ENCODE measurements at regions not wholly inside any gene's neighbourhood (a gene's known extent, or its start where the extent isn't known, plus 50 kb on each side); places are given as distances from the start of the nearest gene placed in this dataset.

DNA sequence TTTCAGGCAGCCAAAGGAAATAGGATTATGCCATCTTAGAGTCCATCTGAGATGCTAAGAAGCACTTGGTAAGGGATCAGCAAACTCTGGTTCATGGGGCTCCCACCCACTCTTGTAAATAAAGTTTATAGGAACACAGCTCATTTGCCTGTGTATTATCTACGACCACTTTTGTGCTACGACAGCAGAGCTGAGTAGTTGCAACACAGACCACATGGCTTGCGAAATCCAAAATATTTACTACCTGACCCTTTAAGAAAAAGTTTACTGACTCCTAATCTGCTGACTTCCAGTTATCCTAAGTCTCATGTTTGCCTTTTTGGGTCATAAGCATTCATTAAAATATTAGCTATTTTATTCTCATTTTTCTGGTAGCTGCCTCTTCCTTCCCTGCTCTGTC lies 859.0 kb downstream of the QKI start:
- ATAC-seq, result no peak

GRCh38 chr6:164266851-164267250 lies 852.3 kb downstream of the QKI start:
- ATAC-seq, result no peak
- no peak for DNase-seq (ENCODE audit: low spot score)

More for the DNA sequence above, 859.0 kb downstream of the QKI start:
- DNase-seq (ENCODE audit: low spot score), result no peak

GRCh38 chr6:164262348-164262747 lies 847.8 kb downstream of the QKI start:
- no peak for DNase-seq (ENCODE audit: low spot score)
- no peak for ATAC-seq

DNA sequence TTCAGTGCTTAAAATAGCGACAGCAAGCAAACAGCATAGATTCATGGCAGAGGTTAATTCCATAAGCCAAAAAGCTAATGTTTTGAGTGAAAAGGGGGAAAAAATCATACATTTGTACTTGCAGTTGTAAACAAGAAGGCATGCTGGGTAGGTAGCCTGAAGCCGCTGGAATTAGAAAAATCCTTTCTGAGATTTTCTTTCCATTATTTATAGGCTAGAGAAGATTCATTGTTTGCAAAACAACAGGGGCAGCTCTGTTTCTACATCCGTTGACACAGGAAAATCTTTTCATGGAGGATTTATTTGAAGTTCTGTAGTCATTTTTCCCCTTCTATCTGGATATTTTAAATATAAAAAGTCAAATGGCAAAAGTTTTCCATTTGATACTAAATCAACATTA lies 843.9 kb downstream of the QKI start:
- DNase-seq (ENCODE audit: low spot score) (no peak), ATAC-seq (no peak)

GRCh38 chr6:164252948-164253347 lies 838.4 kb downstream of the QKI start:
- no peak for DNase-seq (ENCODE audit: low spot score)
- ATAC-seq, result no peak

DNA sequence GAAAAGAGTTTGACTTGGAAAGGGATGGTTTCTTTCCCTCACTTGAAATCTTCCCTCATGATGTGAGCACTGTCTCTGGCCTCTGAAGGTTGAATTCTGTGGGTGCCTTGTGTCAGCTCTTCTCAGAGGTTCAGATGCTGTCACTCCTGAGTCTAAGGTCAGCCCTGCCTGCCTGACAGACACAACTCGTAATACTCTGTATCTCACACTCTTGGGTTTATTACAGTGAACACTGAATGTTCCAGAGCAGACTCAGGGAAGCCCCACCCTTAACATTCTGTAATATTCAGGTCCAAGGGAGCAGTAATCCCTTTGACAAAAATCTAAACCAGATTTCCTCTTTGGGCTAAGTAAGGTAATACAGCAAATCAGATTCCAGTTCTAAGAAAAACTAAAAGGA lies 837.8 kb downstream of the QKI start:
- ATAC-seq (no peak), DNase-seq (ENCODE audit: low spot score) (no peak)

DNA sequence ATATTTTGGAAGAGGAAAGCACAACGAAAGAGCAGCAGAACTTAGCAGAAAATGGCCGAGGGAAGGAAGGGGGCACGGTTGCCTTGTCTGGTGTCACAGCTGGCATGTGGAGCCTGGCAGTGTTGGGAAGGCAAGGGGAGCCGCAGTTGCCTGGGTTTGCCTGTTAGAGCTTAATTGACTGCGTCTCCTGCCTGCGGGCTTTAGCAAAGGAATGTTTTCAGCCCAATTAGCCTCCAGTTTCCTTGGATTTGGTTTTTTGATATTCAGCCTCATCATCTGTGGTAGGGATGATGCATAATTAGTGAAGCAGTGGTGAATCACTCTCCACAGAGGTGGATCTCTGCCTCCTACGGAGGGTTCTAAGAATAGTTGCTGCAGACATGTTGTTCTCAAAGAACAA lies 832.6 kb downstream of the QKI start:
- no peak for DNase-seq (ENCODE audit: low spot score)
- no peak for ATAC-seq

DNA sequence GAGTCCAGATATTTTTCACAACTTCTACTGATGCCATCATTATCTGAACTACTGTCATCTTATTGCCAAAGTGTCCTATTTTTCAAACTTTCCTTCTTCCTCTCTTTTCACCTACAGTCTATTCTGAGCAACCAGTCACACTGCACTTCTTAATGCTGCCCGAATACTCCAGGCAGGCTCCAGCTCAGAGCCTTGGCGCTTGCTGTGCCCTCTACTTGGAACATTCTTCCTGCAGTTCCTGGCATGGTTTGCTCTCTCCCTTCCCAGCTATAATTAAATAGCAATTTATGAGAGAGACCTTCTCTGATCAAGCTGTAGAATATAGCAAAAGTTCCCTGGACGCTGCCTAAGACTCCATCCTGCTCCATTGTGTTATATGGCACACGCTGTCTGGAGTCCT lies 831.6 kb downstream of the QKI start:
- DNase-seq (ENCODE audit: low spot score), result no peak
- no peak for ATAC-seq

- ATAC-seq, result no peak
- no peak for DNase-seq (ENCODE audit: low spot score)
Measured at GRCh38 chr6:164243949-164244348, 829.4 kb downstream of the QKI start.

- DNase-seq (ENCODE audit: low spot score) (no peak), ATAC-seq (no peak)
Measured at GRCh38 chr6:164243012-164243610, 828.6 kb downstream of the QKI start.

GRCh38 chr6:164230804-164231203 lies 816.3 kb downstream of the QKI start:
- DNase-seq (ENCODE audit: low spot score), result no peak
- ATAC-seq, result no peak

DNA sequence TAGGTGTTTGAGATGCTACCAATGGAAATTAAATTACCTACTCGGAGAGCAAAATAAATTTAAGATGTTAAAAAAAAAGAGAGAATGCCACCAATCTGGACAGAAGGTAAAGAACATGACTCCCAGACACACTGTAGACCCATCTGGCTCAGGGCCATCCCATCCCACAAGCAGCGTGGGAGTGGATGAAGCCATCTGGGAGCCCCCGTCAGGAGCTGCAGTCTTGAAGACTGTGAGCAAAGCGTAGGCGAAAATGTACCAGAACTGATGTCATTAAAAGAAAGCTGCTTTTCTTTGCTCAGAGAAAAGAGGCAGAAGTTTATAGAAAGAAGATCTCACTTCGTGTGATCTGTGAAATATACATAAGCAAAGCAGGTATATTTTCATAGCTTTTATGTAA lies 815.7 kb downstream of the QKI start:
- ATAC-seq, result no peak
- no peak for DNase-seq (ENCODE audit: low spot score)

GRCh38 chr6:164229716-164230115 lies 815.2 kb downstream of the QKI start:
- no peak for DNase-seq (ENCODE audit: low spot score)
- ATAC-seq, result no peak

- DNase-seq (ENCODE audit: low spot score) (no peak), ATAC-seq (no peak)
Measured at GRCh38 chr6:164227952-164228522, 813.5 kb downstream of the QKI start.

DNA sequence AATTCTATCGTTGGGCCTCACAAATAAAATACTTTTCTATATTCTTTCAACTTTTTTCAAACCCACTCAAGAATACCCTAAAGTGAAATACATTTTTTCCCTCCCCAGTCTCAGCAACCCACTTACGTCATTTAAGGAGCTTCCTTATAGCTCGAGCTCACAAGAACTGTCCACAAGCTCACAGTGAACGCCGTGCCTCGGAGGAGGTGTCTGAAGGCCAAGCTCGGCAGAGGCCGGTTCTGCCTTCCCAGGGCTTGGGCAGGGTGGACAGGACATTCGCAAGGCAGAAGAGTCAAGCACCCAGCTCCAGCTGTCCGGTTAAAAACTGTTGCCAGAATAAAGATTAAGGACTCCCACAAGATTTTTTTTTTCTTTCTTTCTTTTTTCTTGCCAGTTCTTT lies 802.3 kb downstream of the QKI start:
- ATAC-seq, result no peak

DNA sequence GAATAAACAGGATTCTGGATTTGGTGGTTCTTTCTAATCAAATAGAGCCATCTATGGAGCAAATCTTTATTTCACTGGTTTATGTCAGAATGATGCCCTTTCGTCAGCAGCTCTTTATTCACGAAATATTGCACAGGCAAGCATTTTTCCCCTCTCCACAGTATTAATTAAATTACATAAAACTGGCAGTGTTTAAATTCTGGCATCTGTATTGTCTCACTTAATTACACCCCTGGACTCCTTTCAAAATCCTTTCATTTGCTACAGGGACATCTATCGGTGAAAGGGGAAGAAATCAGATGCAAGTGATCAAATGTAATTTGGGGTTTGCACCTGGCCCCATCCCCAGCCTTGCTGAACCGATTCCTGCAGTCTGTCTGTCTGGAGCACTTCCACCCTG lies 801.9 kb downstream of the QKI start:
- ATAC-seq, result no peak

More for the DNA sequence above, 802.3 kb downstream of the QKI start:
- no peak for DNase-seq (ENCODE audit: low spot score)

DNA sequence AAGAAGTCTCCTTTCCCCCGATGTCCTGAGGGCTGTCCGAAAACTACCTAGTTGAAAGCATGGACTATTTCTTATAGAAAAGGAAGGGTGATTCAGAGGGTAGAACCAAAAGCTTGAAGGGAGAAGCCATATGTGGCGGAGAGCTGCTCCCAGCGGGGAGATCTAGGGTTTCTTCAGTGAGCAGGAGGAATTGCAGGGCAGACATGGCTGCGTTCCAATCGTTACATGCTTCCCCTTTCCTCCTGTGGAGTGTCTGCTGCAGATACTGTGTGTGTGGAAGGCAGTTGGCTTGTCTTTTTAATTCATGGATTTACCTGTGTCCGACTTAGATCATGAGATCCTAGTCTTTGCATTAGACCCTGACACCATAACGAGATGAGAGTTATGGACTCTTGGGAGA lies 799.5 kb downstream of the QKI start:
- ATAC-seq (no peak), DNase-seq (ENCODE audit: low spot score) (no peak)

More for the DNA sequence above, 801.9 kb downstream of the QKI start:
- no peak for DNase-seq (ENCODE audit: low spot score)

DNA sequence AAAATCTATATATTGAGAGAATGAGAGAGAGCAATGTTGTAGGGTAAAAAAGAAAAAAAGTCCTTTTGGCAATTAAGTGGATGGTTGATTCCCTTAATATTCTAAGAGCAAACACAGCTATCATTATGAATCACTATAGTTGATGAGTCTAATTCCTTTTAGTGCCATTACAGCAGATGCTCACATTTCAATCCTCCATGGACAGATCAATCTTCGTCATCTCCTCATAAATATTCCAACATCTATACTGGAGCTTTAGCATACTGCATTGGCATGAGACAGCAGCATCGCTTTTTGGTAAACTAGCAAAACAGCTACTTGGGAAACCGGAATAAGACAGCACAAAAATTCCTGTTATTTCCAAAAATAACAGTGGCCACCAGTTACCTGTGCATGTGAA lies 796.7 kb downstream of the QKI start:
- no peak for DNase-seq (ENCODE audit: low spot score)
- ATAC-seq, result no peak

- DNase-seq (ENCODE audit: low spot score) (no peak), ATAC-seq (no peak)
Measured at GRCh38 chr6:164210783-164211182, 796.3 kb downstream of the QKI start.

GRCh38 chr6:164210323-164210722 lies 795.8 kb downstream of the QKI start:
- no peak for DNase-seq (ENCODE audit: low spot score)
- ATAC-seq, result no peak

DNA sequence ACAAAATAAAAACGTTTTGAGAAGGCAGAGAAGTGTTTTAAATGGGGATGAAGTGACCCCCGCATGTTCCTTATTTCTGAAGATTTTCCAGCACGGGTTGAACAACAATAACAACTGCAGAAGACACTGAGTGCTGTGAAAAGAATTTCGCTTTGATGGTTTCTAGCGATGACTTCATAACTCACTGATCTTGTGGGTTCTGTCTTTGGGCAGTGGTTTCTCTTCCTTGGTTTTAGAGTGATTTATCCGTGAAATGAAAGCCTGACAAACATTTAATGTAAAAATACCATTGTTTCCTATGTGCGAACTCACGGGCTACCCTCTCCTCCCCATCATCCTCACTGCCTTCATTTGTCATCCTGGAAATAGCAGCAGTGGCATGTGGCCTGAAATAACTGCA lies 793.9 kb downstream of the QKI start:
- DNase-seq (ENCODE audit: low spot score) (no peak), ATAC-seq (no peak)

DNA sequence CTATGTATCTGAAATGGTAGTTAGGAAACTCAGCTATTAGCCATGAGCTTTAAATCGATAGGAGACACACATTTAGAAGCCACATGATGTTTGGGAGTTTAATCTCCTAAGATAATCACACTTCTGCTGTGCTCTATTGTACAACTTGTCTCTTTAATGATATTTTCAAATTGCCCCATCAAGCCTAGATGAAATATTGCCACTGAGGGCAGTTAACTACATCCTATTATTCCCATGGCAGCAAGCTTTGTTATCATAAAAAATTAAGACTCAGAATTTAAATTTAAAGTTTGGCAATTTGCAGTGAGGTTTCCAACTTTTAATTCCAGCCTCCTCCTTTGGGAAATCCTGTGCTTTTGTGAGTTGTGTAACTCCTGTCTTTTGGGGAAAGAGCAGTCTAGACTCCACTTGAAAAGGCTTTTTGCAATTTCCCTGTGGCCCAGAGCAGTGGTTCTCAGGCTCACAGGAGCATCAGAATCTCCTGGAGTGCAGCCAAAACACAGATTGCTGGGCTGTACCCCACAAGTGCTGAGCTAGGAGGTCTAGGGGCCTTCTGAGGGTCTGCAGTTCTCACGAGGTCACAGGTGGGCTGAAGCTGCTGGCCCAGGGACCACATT lies 792.4 kb downstream of the QKI start:
- no peak for DNase-seq (ENCODE audit: low spot score)
- no peak for ATAC-seq

- no peak for ATAC-seq
- no peak for DNase-seq (ENCODE audit: low spot score)
Measured at GRCh38 chr6:164200071-164200470, 785.6 kb downstream of the QKI start.

Data from left lobe of liver (tissue), 2 donors.